Upper lobe of right lung (tissue), 1 donor: ENCODE measurements at regions not wholly inside any gene's neighbourhood (a gene's known extent, or its start where the extent isn't known, plus 50 kb on each side); places are given as distances from the start of the nearest gene placed in this dataset.

Experiments used
- ATAC-seq: fragments of 200-7000 bp; cut with Tn5 transposase; one replicate; pipeline ENCODE4 v1.9.1; 2020; ENCODE audit warnings: mild to moderate bottlenecking, moderate library complexity
- DNase-seq: peaks from one replicate; pipeline ENCODE4 v3.0.0-alpha.2; 2020
- H3K27ac ChIP-seq: fragments of 200-600 bp; one replicate; pipeline ENCODE4 v1.8.0; 2022
- H3K27me3 ChIP-seq: fragments of 200-600 bp; one replicate; pipeline ENCODE4 v1.8.0; 2022; ENCODE audit warnings: mild to moderate bottlenecking
- H3K36me3 ChIP-seq: fragments of 200-600 bp; one replicate; pipeline ENCODE4 v1.8.0; 2022
- H3K4me1 ChIP-seq: fragments of 200-600 bp; one replicate; pipeline ENCODE4 v1.8.0; 2022
- H3K4me3 ChIP-seq: fragments of 200-600 bp; one replicate; pipeline ENCODE4 v1.8.0; 2022; ENCODE audit warnings: mild to moderate bottlenecking
- H3K9me3 ChIP-seq: fragments of 200-600 bp; one replicate; pipeline ENCODE4 v1.8.0; 2022
- CTCF ChIP-seq: fragments of 200-600 bp; IDR thresholded peaks from one replicate; pipeline ENCODE4 v1.8.0; 2022; ENCODE audit warnings: antibody characterized with exemption
- intact Hi-C: fragments of 100-400 bp; cut with DNase I; formaldehyde crosslinking; loops from one replicate; pipeline ENCODE4 v1.11.0; 2022
- donor health status: DM: no; HTN: yes; CAD: no; lungs with severe emphysema.

- ATAC-seq (no peak), DNase-seq (no peak)
- H3K4me1 ChIP-seq, result no peaks in the 10 kb centered on the region
- no peak for TF ChIP-seq CTCF
- H3K27ac ChIP-seq, result no peak overlapping the region
- no peaks in the 10 kb centered on the region for H3K27me3 ChIP-seq
- intact Hi-C loops, result no loop called here
- no peaks in the 10 kb centered on the region for H3K9me3 ChIP-seq
- no peaks in the 10 kb centered on the region for H3K36me3 ChIP-seq
- no peak overlapping the region for H3K4me3 ChIP-seq
These were observed 116.1 kb upstream of the TACR1 start for GRCh38 chr2:75315436-75315835.

GRCh38 chr2:75311993-75312392 lies 112.7 kb upstream of the TACR1 start:
- no peak overlapping the region for H3K4me3 ChIP-seq
- no peak for TF ChIP-seq CTCF
- intact Hi-C loops, result no loop called here
- no peaks in the 10 kb centered on the region for H3K36me3 ChIP-seq
- no peaks in the 10 kb centered on the region for H3K4me1 ChIP-seq
- no peak overlapping the region for H3K27ac ChIP-seq
- no peaks in the 10 kb centered on the region for H3K9me3 ChIP-seq
- ATAC-seq, result peak; percentile 60
- no peaks in the 10 kb centered on the region for H3K27me3 ChIP-seq
- no peak for DNase-seq

GRCh38 chr2:75311521-75311920 lies 112.2 kb upstream of the TACR1 start:
- no peaks in the 10 kb centered on the region for H3K9me3 ChIP-seq
- H3K27ac ChIP-seq, result no peak overlapping the region
- no peaks in the 10 kb centered on the region for H3K4me1 ChIP-seq
- H3K27me3 ChIP-seq, result no peaks in the 10 kb centered on the region
- H3K4me3 ChIP-seq, result no peak overlapping the region
- intact Hi-C loops, result no loop called here
- ATAC-seq, result no peak
- H3K36me3 ChIP-seq, result no peaks in the 10 kb centered on the region
- TF ChIP-seq CTCF, result no peak
- no peak for DNase-seq

- intact Hi-C loops, result no loop called here
- Histone ChIP-seq H3K9me3 (no peaks in the 10 kb centered on the region), H3K27ac (no peak overlapping the region), H3K4me3 (no peak overlapping the region), H3K4me1 (no peaks in the 10 kb centered on the region), H3K27me3 (no peaks in the 10 kb centered on the region), H3K36me3 (no peaks in the 10 kb centered on the region)
- no peak for TF ChIP-seq CTCF
- no peak for DNase-seq
- no peak for ATAC-seq
These were observed 111.6 kb upstream of the TACR1 start for GRCh38 chr2:75310876-75311275.

- ATAC-seq (no peak), DNase-seq (no peak)
- no peaks in the 10 kb centered on the region for H3K27me3 ChIP-seq
- no peak overlapping the region for H3K27ac ChIP-seq
- H3K9me3 ChIP-seq, result no peaks in the 10 kb centered on the region
- H3K36me3 ChIP-seq, result no peaks in the 10 kb centered on the region
- no peak overlapping the region for H3K4me3 ChIP-seq
- intact Hi-C loops, result no loop called here
- no peak for TF ChIP-seq CTCF
- no peaks in the 10 kb centered on the region for H3K4me1 ChIP-seq
These were observed 110.5 kb upstream of the TACR1 start for GRCh38 chr2:75309596-75310463.
